ENCODE measurements at regions not wholly inside any gene's neighbourhood (a gene's known extent, or its start where the extent isn't known, plus 50 kb on each side); places are given as distances from the start of the nearest gene placed in this dataset.

DNA sequence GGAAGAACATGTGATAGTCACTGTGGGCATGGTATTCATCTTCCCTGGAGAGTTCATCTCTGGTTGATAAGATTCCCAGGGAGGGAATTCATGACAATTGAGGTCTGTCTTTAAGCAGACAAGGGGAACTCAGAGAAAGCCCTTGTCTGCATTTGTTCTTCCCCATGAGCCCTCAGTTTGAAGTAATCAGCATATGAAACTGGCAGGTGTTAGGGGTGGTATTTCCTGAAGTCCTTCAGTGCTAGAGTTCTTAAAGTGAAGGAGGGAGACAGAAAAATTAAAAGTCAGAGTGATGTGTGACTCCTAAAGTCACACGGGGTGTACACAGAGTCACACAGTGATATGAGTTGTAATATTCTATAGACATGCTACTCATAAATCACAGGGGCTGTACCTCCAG, 60.6 kb upstream of the SYK start:
- peaks cover 42% of the 10 kb centered on the region for H3K9me3 Mint-ChIP-seq
- H3K36me3 Mint-ChIP-seq (ENCODE audit: low read depth), result peaks cover 18% of the 10 kb centered on the region
- H3K27ac Mint-ChIP-seq, result no peak overlapping the region
- no peak for DNase-seq
- peaks cover 9% of the 10 kb centered on the region for H3K27me3 Mint-ChIP-seq (ENCODE audit: low read depth, poor library complexity)
- no peak overlapping the region for H3K4me3 Mint-ChIP-seq
- no peaks in the 10 kb centered on the region for H3K4me1 Mint-ChIP-seq
- TF ChIP-seq, protein P1, sequence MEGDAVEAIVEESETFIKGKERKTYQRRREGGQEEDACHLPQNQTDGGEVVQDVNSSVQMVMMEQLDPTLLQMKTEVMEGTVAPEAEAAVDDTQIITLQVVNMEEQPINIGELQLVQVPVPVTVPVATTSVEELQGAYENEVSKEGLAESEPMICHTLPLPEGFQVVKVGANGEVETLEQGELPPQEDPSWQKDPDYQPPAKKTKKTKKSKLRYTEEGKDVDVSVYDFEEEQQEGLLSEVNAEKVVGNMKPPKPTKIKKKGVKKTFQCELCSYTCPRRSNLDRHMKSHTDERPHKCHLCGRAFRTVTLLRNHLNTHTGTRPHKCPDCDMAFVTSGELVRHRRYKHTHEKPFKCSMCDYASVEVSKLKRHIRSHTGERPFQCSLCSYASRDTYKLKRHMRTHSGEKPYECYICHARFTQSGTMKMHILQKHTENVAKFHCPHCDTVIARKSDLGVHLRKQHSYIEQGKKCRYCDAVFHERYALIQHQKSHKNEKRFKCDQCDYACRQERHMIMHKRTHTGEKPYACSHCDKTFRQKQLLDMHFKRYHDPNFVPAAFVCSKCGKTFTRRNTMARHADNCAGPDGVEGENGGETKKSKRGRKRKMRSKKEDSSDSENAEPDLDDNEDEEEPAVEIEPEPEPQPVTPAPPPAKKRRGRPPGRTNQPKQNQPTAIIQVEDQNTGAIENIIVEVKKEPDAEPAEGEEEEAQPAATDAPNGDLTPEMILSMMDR (IDR thresholded peaks at IDR 0.05), result no peak

DNA sequence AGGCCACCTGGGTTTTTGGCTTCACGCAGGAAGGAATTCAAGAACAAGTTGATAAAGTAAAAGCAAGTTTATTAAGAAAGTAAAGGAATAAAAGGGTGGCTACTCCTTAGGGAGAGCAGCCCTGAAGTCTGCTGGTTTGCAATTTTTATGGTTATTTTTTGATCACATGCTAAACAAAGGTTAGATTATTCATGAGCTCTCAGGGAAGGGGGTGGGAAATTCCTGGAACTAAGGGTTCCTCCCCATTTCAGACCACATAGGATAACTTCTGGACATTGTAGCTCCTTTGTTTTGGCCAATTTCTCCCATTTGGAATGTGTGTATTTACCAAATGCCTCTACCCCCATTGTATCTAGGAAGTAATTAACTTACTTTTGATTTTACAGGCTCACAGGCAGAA, 63.9 kb upstream of the SYK start:
- Mint-ChIP-seq H3K27ac (no peak overlapping the region), H3K9me3 (peaks cover 42% of the 10 kb centered on the region), H3K36me3 (ENCODE audit: low read depth) (peaks cover 18% of the 10 kb centered on the region), H3K27me3 (ENCODE audit: low read depth, poor library complexity) (peaks cover 7% of the 10 kb centered on the region), H3K4me1 (no peaks in the 10 kb centered on the region), H3K4me3 (no peak overlapping the region)
- TF ChIP-seq, protein P1 (IDR thresholded peaks at IDR 0.05), result no peak
- no peak for DNase-seq

DNA sequence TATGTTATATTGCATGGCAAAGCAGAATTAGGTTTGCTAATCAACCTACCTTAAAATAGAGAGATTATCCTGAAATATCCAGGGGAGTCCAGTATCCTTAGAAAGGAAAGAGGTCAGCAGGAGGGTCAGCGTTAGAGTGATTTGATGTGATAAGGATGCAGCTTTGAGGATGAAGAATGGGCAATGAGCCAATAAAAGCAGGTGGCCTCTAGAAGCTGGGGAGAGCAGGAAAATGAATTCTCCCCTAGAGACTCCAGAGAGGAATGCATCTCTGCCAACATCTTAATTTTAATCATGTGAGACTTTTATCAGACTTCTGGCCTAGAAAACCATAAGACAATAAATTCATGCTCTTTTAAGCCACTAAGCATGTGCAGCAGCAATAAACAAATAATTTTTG, 65.7 kb upstream of the SYK start:
- no peak overlapping the region for H3K4me3 Mint-ChIP-seq
- peaks cover 18% of the 10 kb centered on the region for H3K36me3 Mint-ChIP-seq (ENCODE audit: low read depth)
- peaks cover 6% of the 10 kb centered on the region for H3K27me3 Mint-ChIP-seq (ENCODE audit: low read depth, poor library complexity)
- H3K4me1 Mint-ChIP-seq, result no peaks in the 10 kb centered on the region
- H3K9me3 Mint-ChIP-seq, result peaks cover 39% of the 10 kb centered on the region
- no peak overlapping the region for H3K27ac Mint-ChIP-seq
- no peak for DNase-seq
- TF ChIP-seq, protein P1 (IDR thresholded peaks at IDR 0.05), result no peak

DNA sequence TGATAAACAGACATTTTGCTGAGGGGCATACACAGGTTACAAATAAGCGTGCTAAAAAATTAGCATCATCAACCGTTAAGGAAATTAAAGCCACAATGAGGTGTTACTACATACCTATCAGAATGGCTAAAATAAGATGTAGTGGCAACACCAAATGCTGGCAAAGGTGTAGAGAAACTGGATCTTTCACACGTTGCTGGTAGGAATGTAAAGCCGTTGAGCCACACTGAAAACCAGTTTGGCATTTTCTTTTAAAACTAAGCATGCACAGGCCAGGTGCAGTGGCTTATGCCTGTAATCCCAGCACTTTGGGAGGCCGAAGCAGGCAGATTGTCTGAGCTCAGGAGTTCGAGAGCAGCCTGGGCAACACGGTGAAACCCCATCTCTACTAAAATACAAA, 67.0 kb upstream of the SYK start:
- Mint-ChIP-seq H3K9me3 (peaks cover 29% of the 10 kb centered on the region), H3K27me3 (ENCODE audit: low read depth, poor library complexity) (peaks cover 6% of the 10 kb centered on the region), H3K4me1 (no peaks in the 10 kb centered on the region), H3K4me3 (no peak overlapping the region), H3K27ac (no peak overlapping the region), H3K36me3 (ENCODE audit: low read depth) (peaks cover 13% of the 10 kb centered on the region)
- TF ChIP-seq, protein P1 (IDR thresholded peaks at IDR 0.05), result no peak
- DNase-seq, result no peak

DNA sequence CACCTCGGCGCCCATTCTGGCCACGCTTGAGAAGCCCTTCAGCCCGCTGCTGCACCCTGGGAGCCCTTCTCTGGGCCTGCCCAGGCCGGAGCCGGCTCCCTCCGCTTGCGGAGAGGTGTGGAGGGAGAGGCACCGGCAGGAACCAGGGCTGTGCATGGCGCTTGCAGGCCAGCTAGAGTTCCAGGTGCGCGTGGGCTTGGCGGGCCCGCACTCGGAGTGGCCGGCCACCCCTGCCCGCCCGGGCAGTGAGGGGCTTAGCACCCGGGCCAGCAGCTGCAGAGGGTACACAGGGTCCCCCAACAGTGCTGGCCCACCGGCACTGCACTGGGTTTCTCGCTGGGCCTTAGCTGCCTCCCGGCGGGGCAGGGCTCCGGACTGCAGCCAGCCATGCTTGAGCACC, 72.3 kb upstream of the SYK start:
- DNase-seq, result no peak
- H3K36me3 Mint-ChIP-seq (ENCODE audit: low read depth), result no peaks in the 10 kb centered on the region
- no peak overlapping the region for H3K27ac Mint-ChIP-seq
- H3K4me3 Mint-ChIP-seq, result no peak overlapping the region
- peaks cover 2% of the 10 kb centered on the region for H3K27me3 Mint-ChIP-seq (ENCODE audit: low read depth, poor library complexity)
- TF ChIP-seq, protein P1 (IDR thresholded peaks at IDR 0.05), result no peak
- H3K4me1 Mint-ChIP-seq, result peaks cover 21% of the 10 kb centered on the region
- H3K9me3 Mint-ChIP-seq, result peaks cover 3% of the 10 kb centered on the region

DNA sequence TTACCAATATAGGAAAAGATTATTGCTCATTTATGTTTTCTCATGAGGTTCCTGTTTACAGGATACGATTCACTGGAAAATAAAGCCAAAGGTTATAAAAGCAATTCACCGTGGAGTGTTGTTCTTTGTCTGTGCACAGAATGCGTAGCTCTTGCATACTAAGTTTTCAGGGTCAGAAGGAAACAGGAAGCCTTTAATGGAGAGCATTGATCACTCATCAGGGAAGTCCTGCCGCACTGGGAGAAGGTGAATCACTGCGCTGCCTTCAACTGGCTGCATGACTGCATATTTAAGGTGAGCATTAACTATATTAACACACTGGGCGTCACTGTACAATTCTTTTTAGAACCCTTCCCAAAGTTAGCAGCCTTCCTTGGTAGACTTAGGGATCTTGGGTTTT, 74.1 kb upstream of the SYK start:
- Mint-ChIP-seq H3K4me1 (peaks cover 21% of the 10 kb centered on the region), H3K27me3 (ENCODE audit: low read depth, poor library complexity) (peaks cover 2% of the 10 kb centered on the region), H3K4me3 (no peak overlapping the region), H3K27ac (peak overlapping the region; percentile 31), H3K36me3 (ENCODE audit: low read depth) (no peaks in the 10 kb centered on the region), H3K9me3 (peaks cover 3% of the 10 kb centered on the region)
- TF ChIP-seq, protein P1 (IDR thresholded peaks at IDR 0.05), result no peak
- no peak for DNase-seq
